HCEC 1CT (cell line): ENCODE measurements at regions not wholly inside any gene's neighbourhood (a gene's known extent, or its start where the extent isn't known, plus 50 kb on each side); places are given as distances from the start of the nearest gene placed in this dataset.
"Not testable (repeated sequence)": the region's sequence is repeated elsewhere in the genome, so short reads cannot be mapped to it uniquely, and the experiment has no call there.

Source experiments
- DNase-seq: peaks from one replicate; pipeline ENCODE4 v3.0.0-alpha.2; 2017

- DNase-seq = no peak
These were observed 92.5 kb downstream of the MMUT start for GRCh38 chr6:49370518-49370917.

GRCh38 chr6:49366539-49366938 lies 96.5 kb downstream of the MMUT start:
- DNase-seq = no peak

GRCh38 chr6:49348561-49348960 lies 114.5 kb downstream of the MMUT start:
- no peak for DNase-seq

GRCh38 chr6:49342410-49342809 lies 120.6 kb downstream of the MMUT start:
- no peak for DNase-seq

- no peak for DNase-seq
These were observed 121.2 kb downstream of the MMUT start for GRCh38 chr6:49341869-49342268.

- no peak for DNase-seq
These were observed 124.0 kb downstream of the MMUT start for GRCh38 chr6:49339096-49339495.

GRCh38 chr6:49336514-49337131 lies 126.4 kb downstream of the MMUT start:
- no peak for DNase-seq

- DNase-seq = no peak
These were observed 129.5 kb downstream of the MMUT start for GRCh38 chr6:49333345-49334125.

GRCh38 chr6:49332781-49333180 lies 130.3 kb downstream of the MMUT start:
- DNase-seq = no peak

GRCh38 chr6:49329186-49329585 lies 133.9 kb downstream of the MMUT start:
- no peak for DNase-seq

- no peak for DNase-seq
These were observed 134.9 kb downstream of the MMUT start for GRCh38 chr6:49328051-49328744.

- DNase-seq = no peak
These were observed 135.5 kb downstream of the MMUT start for GRCh38 chr6:49327571-49327970.

GRCh38 chr6:49327005-49327404 lies 136.0 kb downstream of the MMUT start:
- peak; percentile 50 for DNase-seq

- DNase-seq = peak; percentile 95
These were observed 136.7 kb downstream of the MMUT start for GRCh38 chr6:49326347-49326746.

GRCh38 chr6:49325891-49326290 lies 137.2 kb downstream of the MMUT start:
- DNase-seq = peak; percentile 33

GRCh38 chr6:49322861-49323260 lies 140.2 kb downstream of the MMUT start:
- DNase-seq = no peak

- DNase-seq = no peak
These were observed 141.4 kb downstream of the MMUT start for GRCh38 chr6:49321561-49322072.

- DNase-seq = no peak
These were observed 158.0 kb downstream of the MMUT start for GRCh38 chr6:49305010-49305409.

GRCh38 chr6:49304393-49304792 lies 158.7 kb downstream of the MMUT start:
- DNase-seq = not testable (repeated sequence)

GRCh38 chr6:49300911-49301310 lies 162.1 kb downstream of the MMUT start:
- DNase-seq = no peak

- peak; percentile 32 for DNase-seq
These were observed 162.6 kb downstream of the MMUT start for GRCh38 chr6:49300443-49300842.

GRCh38 chr6:49299279-49299678 lies 163.8 kb downstream of the MMUT start:
- peak; percentile 30 for DNase-seq

- no peak for DNase-seq
These were observed 178.9 kb downstream of the MMUT start for GRCh38 chr6:49284180-49284579.
